Bronchial epithelial cell (primary cell): ENCODE measurements at regions not wholly inside any gene's neighbourhood (a gene's known extent, or its start where the extent isn't known, plus 50 kb on each side); places are given as distances from the start of the nearest gene placed in this dataset.
A peak's percentile ranks its signal among the peaks of the same experiment; 100 is the strongest.

Experiments used
- DNase-seq: peaks from one replicate; pipeline ENCODE4 v3.0.0-alpha.2; 2010; ENCODE audit warnings: low read depth
- FAIRE-seq: peaks from 2 replicates; lab custom pipeline; 2011; peaks lifted over from hg19 to GRCh38; lab: Jason Lieb, UNC
- H3K27me3 ChIP-seq: 2 replicates; pipeline ENCODE4 v1.5.1; 2011; ENCODE audit warnings: low read length; ENCODE audit not compliant: control insufficient read depth, insufficient read depth
- H3K36me3 ChIP-seq: 2 replicates; pipeline ENCODE4 v1.5.1; 2011; ENCODE audit warnings: low read length; ENCODE audit not compliant: control insufficient read depth, insufficient read depth
- H3K4me3 ChIP-seq: 2 replicates; pipeline ENCODE4 v1.5.1; 2011; ENCODE audit warnings: mild to moderate bottlenecking, low read depth, low read length, control low read depth
- TF ChIP-seq, protein P1 (sequence below): IDR thresholded peaks from 2 replicates; pipeline ENCODE4 v1.5.1; 2011; ENCODE audit warnings: mild to moderate bottlenecking, moderate library complexity, low read length, control low read depth, inconsistent platforms; ENCODE audit not compliant: insufficient read depth, severe bottlenecking

GRCh38 chrX:33333271-33333670, 121.9 kb upstream of the DMD start:
- TF ChIP-seq, protein P1, sequence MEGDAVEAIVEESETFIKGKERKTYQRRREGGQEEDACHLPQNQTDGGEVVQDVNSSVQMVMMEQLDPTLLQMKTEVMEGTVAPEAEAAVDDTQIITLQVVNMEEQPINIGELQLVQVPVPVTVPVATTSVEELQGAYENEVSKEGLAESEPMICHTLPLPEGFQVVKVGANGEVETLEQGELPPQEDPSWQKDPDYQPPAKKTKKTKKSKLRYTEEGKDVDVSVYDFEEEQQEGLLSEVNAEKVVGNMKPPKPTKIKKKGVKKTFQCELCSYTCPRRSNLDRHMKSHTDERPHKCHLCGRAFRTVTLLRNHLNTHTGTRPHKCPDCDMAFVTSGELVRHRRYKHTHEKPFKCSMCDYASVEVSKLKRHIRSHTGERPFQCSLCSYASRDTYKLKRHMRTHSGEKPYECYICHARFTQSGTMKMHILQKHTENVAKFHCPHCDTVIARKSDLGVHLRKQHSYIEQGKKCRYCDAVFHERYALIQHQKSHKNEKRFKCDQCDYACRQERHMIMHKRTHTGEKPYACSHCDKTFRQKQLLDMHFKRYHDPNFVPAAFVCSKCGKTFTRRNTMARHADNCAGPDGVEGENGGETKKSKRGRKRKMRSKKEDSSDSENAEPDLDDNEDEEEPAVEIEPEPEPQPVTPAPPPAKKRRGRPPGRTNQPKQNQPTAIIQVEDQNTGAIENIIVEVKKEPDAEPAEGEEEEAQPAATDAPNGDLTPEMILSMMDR = no peak
- H3K36me3 ChIP-seq = no peaks in the 10 kb centered on the region
- FAIRE-seq = no peak

GRCh38 chrX:33330798-33331197, 119.4 kb upstream of the DMD start:
- no peaks in the 10 kb centered on the region for H3K27me3 ChIP-seq
- no peak overlapping the region for H3K4me3 ChIP-seq
- no peak for FAIRE-seq
- no peak for DNase-seq
- H3K36me3 ChIP-seq = no peaks in the 10 kb centered on the region
- TF ChIP-seq, protein P1 = no peak

More at GRCh38 chrX:33333271-33333670, 121.9 kb upstream of the DMD start:
- no peaks in the 10 kb centered on the region for H3K27me3 ChIP-seq
- no peak for DNase-seq
- no peak overlapping the region for H3K4me3 ChIP-seq

DNA sequence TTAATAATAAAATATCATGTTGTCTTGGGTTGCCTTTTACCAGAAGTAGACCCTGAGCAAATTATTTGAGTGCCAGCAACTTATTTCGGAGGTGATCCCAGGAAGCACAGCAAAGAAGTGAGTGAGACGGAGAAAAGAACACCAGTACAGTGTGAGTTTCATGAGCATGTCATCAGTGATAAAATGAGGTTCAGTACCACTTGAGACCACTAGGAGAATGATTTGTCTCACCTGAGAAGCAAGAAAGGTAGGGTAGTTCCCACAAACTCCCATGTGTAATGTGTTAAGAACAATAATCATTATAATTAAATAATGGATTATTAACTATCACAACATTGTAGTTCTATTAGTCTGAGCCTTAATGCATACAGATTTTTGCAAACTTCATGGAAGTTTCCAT, 112.8 kb upstream of the DMD start:
- Histone ChIP-seq H3K27me3 (no peaks in the 10 kb centered on the region), H3K4me3 (no peak overlapping the region), H3K36me3 (no peaks in the 10 kb centered on the region)
- DNase-seq = peak; percentile 1
- FAIRE-seq = no peak
- TF ChIP-seq, protein P1 = no peak

DNA sequence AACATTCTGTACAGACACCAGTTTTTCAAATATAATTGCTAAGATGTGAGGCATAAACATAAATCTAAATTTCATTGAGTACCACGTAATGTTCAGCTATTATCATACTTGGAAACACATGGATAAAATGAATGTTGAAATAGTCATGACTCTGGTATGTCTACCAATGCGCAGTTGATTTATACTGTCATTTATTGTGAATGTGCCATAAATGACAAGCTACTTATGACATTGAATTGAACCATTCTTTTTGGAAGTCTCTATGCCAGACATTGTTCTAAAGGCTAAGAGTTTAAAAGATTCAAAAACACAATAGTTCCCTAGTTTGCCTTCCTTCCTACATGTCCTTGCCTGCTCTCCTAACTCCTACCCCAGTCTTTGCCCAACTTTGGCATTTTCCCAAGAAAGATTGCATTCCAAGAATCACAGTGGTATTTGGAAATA, 96.6 kb upstream of the DMD start:
- DNase-seq (peak; percentile 58), FAIRE-seq (no peak)
- no peaks in the 10 kb centered on the region for H3K36me3 ChIP-seq
- H3K27me3 ChIP-seq = no peaks in the 10 kb centered on the region
- H3K4me3 ChIP-seq = no peak overlapping the region
- TF ChIP-seq, protein P1 = no peak

- Histone ChIP-seq H3K4me3 (no peak overlapping the region), H3K36me3 (no peaks in the 10 kb centered on the region), H3K27me3 (no peaks in the 10 kb centered on the region)
- TF ChIP-seq, protein P1 = no peak
- FAIRE-seq (no peak), DNase-seq (no peak)
Measured at GRCh38 chrX:33298622-33299021, 87.3 kb upstream of the DMD start.

DNA sequence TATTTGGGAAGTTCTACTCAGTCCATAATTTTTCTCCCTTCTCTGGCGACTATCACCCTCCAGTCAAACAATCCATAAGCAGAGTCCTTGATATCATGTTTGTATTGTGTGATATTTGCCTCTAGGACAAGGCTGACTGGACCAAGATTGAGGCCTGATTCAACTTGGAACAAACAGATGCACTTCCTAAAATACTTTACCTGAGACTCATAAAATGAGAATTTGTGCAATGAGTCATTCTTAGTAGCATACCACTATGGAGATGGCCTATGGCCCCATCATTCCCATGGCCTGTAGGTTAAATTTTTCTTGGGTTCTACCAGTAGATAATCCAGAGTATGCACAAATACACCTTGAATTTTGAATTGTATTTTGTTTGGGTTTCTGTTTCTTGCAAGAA, 74.2 kb upstream of the DMD start:
- no peaks in the 10 kb centered on the region for H3K36me3 ChIP-seq
- no peak for FAIRE-seq
- no peak overlapping the region for H3K4me3 ChIP-seq
- DNase-seq = peak; percentile 72
- H3K27me3 ChIP-seq = no peaks in the 10 kb centered on the region
- TF ChIP-seq, protein P1 = no peak
